A673 (cell line): ENCODE measurements at regions not wholly inside any gene's neighbourhood (a gene's known extent, or its start where the extent isn't known, plus 50 kb on each side); places are given as distances from the start of the nearest gene placed in this dataset.

ENCODE experiments used
- BruUV-seq: library from RNA; stranded (reverse); fragments of 400-500 nt; replicated peaks from 2 replicates; lab custom pipeline; 2021; lab: Mats Ljungman, UMichigan
- CTCF ChIA-PET: fragments of 300-600 bp; sonication (Branson Sonifier 250); formaldehyde crosslinking; loops from one replicate; lab custom pipeline; 2022; ENCODE audit warnings: antibody characterized with exemption; lab: Charles Lee
- POLR2A ChIA-PET: fragments of 300-600 bp; sonication (Branson Sonifier 250); formaldehyde crosslinking; loops from one replicate; lab custom pipeline; 2022; ENCODE audit warnings: antibody characterized with exemption; ENCODE audit not compliant: low non-redundant PET; lab: Charles Lee
- DNase-seq: peaks from one replicate; pipeline ENCODE4 v3.0.0-alpha.2; 2015; ENCODE audit warnings: low spot score
- H3K27ac ChIP-seq: fragments of 200-600 bp; sonication (generic); 2 replicates; pipeline ENCODE4 v1.5.1; 2016; ENCODE audit warnings: mixed run types, low read depth, mild to moderate bottlenecking, mixed read lengths, antibody characterized with exemption, low read length; ENCODE audit not compliant: poor library complexity, severe bottlenecking
- H3K27me3 ChIP-seq: fragments of 200-600 bp; sonication (generic); replicated peaks from 2 replicates; pipeline ENCODE4 v1.6.1; 2017; ENCODE audit warnings: mixed run types, low read depth, mild to moderate bottlenecking, mixed read lengths, antibody characterized with exemption, low read length; ENCODE audit not compliant: insufficient read depth, poor library complexity
- H3K36me3 ChIP-seq: fragments of 200-600 bp; sonication (generic); 2 replicates; pipeline ENCODE4 v1.6.1; 2016; ENCODE audit warnings: mixed run types, mild to moderate bottlenecking, mixed read lengths, antibody characterized with exemption, low read length; ENCODE audit not compliant: insufficient read depth, poor library complexity, severe bottlenecking
- H3K4me1 ChIP-seq: fragments of 200-600 bp; sonication (generic); 2 replicates; pipeline ENCODE4 v1.6.1; 2017; ENCODE audit warnings: mixed run types, mild to moderate bottlenecking, mixed read lengths, antibody characterized with exemption, low read length; ENCODE audit not compliant: insufficient read depth, poor library complexity, severe bottlenecking
- H3K4me3 ChIP-seq: fragments of 200-600 bp; sonication (generic); 2 replicates; pipeline ENCODE4 v1.5.1; 2016; ENCODE audit warnings: low read depth, mixed run types, mild to moderate bottlenecking, mixed read lengths, low read length; ENCODE audit not compliant: poor library complexity, severe bottlenecking
- H3K9me3 ChIP-seq: fragments of 200-600 bp; sonication (generic); 2 replicates; pipeline ENCODE4 v1.6.1; 2016; ENCODE audit warnings: mixed run types, low read depth, mild to moderate bottlenecking, mixed read lengths, antibody characterized with exemption, low read length; ENCODE audit not compliant: poor library complexity, severe bottlenecking
- CTCF ChIP-seq: fragments of 300-800, 200-600 bp; sonication (generic); conservative IDR thresholded peaks from 2 replicates; pipeline ENCODE4 v1.5.1; 2017; ENCODE audit warnings: low read depth, mild to moderate bottlenecking, antibody characterized with exemption, low read length, moderate library complexity, mixed read lengths
- EZH2 ChIP-seq: fragments of 200-600 bp; sonication (generic); IDR thresholded peaks from 2 replicates; pipeline ENCODE4 v1.6.1; 2017; ENCODE audit warnings: borderline replicate concordance, low read depth, mild to moderate bottlenecking, mixed read lengths, antibody characterized with exemption, low read length; ENCODE audit not compliant: poor library complexity, severe bottlenecking
- intact Hi-C: fragments of 100-400 bp; cut with micrococcal nuclease; formaldehyde crosslinking; loops from one replicate; pipeline ENCODE4 v1.10.0; 2022; ENCODE audit not compliant: unreplicated experiment

DNA sequence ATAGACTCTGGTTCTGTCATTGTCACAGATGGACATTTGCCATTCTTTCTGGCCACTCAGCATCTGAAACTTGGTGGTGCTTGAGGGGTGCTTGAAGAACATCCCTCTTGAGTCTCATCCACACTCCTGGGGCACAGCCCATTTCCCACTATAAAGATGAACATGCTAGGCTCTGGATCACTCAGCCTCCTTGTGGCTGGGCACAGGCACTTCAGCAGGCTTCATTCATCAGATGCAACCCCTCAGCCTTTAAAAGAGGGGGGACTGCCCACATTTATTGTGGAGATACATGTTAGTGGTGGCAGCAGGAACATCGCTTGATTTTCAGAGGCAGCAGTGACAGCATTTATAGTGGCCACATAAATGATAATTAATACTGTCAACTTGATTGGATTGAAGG, 124.7 kb upstream of the NIPBL start:
- Histone ChIP-seq H3K4me1 (no peaks in the 10 kb centered on the region), H3K9me3 (no peaks in the 10 kb centered on the region), H3K4me3 (no peak overlapping the region), H3K27me3 (peaks cover 9% of the 10 kb centered on the region), H3K27ac (no peak overlapping the region), H3K36me3 (no peaks in the 10 kb centered on the region)
- POLR2A ChIA-PET = interaction anchor here (0.6 kb wide), 1 partner anchor 114 kb away, joined by 7 read pairs; no protein-coding TSS in a partner anchor
- TF ChIP-seq EZH2 (no peak), CTCF (peak; percentile 28; the same call in 1 of the 2 replicates)
- BruUV-seq = no TSS peak
- peak; percentile 16 for DNase-seq
- CTCF ChIA-PET = no interaction called here
- intact Hi-C loops = no loop called here

DNA sequence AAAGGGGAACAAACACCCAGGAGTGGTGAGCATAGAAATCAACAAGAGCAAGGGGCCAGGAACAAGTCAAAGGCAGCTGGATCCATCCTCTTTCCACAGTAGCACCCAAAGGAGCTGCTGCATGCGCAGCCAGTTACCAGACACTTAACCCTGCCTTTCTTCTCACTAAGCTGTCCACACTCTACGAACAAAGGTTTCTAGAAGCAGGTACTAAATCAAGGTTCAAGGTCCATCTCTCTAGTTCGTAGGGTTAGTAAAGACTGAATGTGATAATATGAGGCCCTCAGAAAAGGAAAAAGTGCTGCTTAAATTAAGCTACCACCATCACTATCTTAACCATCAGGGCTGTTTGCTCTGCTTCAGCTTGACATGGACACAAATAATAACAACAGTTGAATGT, 121.2 kb upstream of the NIPBL start:
- H3K4me1 ChIP-seq = no peaks in the 10 kb centered on the region
- BruUV-seq = no TSS peak
- ChIA-PET POLR2A (no interaction called here), CTCF (no interaction called here)
- H3K9me3 ChIP-seq = no peaks in the 10 kb centered on the region
- DNase-seq = no peak
- H3K27me3 ChIP-seq = peaks cover 9% of the 10 kb centered on the region
- TF ChIP-seq CTCF = no peak
- no peak for TF ChIP-seq EZH2
- no peak overlapping the region for H3K4me3 ChIP-seq
- no peaks in the 10 kb centered on the region for H3K36me3 ChIP-seq
- intact Hi-C loops = no loop called here
- H3K27ac ChIP-seq = no peak overlapping the region

DNA sequence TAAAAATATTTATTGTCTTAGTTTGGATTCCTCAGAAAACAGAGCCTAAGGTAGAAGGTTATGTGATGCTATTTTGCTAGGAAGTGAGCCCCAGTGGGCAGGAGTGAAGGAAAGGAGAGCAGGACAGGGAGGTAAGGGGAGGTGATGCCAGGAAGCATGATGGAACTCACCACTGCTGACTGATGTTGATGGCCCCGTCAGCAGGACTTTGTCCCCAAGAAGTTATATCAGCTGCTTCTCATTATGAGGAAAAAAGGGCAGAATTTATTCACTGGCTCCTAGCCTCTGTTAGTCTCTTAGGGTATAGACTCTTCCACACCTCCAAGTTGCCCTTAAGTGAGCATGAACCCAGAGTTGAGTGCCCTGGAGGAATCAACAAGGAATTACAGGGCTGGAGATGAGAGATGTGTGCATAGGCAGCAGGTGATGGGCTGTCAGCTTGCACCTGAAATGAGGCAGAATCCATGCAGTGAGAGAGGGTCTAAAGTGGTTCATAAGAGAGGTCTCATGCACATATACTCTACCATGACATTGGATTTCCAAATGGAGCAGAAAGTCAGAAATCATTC, 120.6 kb upstream of the NIPBL start:
- no peak overlapping the region for H3K27ac ChIP-seq
- no peak for DNase-seq
- H3K4me3 ChIP-seq = no peak overlapping the region
- no peaks in the 10 kb centered on the region for H3K36me3 ChIP-seq
- peaks cover 7% of the 10 kb centered on the region for H3K27me3 ChIP-seq
- intact Hi-C loops = no loop called here
- no peak for TF ChIP-seq CTCF
- no peak for TF ChIP-seq EZH2
- H3K9me3 ChIP-seq = no peaks in the 10 kb centered on the region
- CTCF ChIA-PET = no interaction called here
- BruUV-seq = no TSS peak
- no peaks in the 10 kb centered on the region for H3K4me1 ChIP-seq
- POLR2A ChIA-PET = no interaction called here
